Body of pancreas (tissue), 4 donors: ENCODE measurements at regions not wholly inside any gene's neighbourhood (a gene's known extent, or its start where the extent isn't known, plus 50 kb on each side); places are given as distances from the start of the nearest gene placed in this dataset.

Source experiments
- POLR2A ChIP-seq, 3 donors: fragments of 450-650 bp; IDR thresholded peaks; one replicate each; pipeline ENCODE4 v1.6.1; 2016; ENCODE audit warnings: antibody characterized with exemption in 3 of 3, mild to moderate bottlenecking in 2 of 3
- TF ChIP-seq, protein P1 (sequence below), 7 experiments: fragments of 450-650 bp in 4 of 7; fragments of 200-600 bp in 3 of 7; sonication (generic) in 3 of 7; IDR thresholded peaks; one replicate each; pipeline ENCODE4 v1.5.1; 2016 to 2019; ENCODE audit warnings: antibody characterized with exemption in 7 of 7

- TF ChIP-seq, protein P1, sequence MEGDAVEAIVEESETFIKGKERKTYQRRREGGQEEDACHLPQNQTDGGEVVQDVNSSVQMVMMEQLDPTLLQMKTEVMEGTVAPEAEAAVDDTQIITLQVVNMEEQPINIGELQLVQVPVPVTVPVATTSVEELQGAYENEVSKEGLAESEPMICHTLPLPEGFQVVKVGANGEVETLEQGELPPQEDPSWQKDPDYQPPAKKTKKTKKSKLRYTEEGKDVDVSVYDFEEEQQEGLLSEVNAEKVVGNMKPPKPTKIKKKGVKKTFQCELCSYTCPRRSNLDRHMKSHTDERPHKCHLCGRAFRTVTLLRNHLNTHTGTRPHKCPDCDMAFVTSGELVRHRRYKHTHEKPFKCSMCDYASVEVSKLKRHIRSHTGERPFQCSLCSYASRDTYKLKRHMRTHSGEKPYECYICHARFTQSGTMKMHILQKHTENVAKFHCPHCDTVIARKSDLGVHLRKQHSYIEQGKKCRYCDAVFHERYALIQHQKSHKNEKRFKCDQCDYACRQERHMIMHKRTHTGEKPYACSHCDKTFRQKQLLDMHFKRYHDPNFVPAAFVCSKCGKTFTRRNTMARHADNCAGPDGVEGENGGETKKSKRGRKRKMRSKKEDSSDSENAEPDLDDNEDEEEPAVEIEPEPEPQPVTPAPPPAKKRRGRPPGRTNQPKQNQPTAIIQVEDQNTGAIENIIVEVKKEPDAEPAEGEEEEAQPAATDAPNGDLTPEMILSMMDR (IDR thresholded peaks at IDR 0.05) = no peak
- no peak for TF ChIP-seq POLR2A (IDR thresholded peaks at IDR 0.05)
Observed at GRCh38 chr11:115087791-115088190, 409.5 kb downstream of the NXPE2 start.
